IPS-18a (cell line): ENCODE measurements at regions not wholly inside any gene's neighbourhood (a gene's known extent, or its start where the extent isn't known, plus 50 kb on each side); places are given as distances from the start of the nearest gene placed in this dataset.

Experiments
- H3K27ac ChIP-seq: one replicate; pipeline ENCODE4 v1.5.1; 2013; ENCODE audit warnings: low read length
- H3K27me3 ChIP-seq: one replicate; pipeline ENCODE4 v1.6.1; 2013; ENCODE audit warnings: mild to moderate bottlenecking, low read length; ENCODE audit not compliant: control insufficient read depth, insufficient read depth
- H3K36me3 ChIP-seq: one replicate; pipeline ENCODE4 v1.6.1; 2013; ENCODE audit warnings: low read depth, low read length; ENCODE audit not compliant: control insufficient read depth
- H3K4me1 ChIP-seq: one replicate; pipeline ENCODE4 v1.6.1; 2013; ENCODE audit warnings: low read depth, low read length; ENCODE audit not compliant: control insufficient read depth
- H3K4me3 ChIP-seq: one replicate; pipeline ENCODE4 v1.5.1; 2013; ENCODE audit warnings: low read length
- H3K9ac ChIP-seq: one replicate; pipeline ENCODE4 v1.6.1; 2013; ENCODE audit warnings: mild to moderate bottlenecking, low read length, moderate library complexity
- H3K9me3 ChIP-seq: one replicate; pipeline ENCODE4 v1.6.1; 2013; ENCODE audit warnings: low read depth, low read length; ENCODE audit not compliant: control insufficient read depth

DNA sequence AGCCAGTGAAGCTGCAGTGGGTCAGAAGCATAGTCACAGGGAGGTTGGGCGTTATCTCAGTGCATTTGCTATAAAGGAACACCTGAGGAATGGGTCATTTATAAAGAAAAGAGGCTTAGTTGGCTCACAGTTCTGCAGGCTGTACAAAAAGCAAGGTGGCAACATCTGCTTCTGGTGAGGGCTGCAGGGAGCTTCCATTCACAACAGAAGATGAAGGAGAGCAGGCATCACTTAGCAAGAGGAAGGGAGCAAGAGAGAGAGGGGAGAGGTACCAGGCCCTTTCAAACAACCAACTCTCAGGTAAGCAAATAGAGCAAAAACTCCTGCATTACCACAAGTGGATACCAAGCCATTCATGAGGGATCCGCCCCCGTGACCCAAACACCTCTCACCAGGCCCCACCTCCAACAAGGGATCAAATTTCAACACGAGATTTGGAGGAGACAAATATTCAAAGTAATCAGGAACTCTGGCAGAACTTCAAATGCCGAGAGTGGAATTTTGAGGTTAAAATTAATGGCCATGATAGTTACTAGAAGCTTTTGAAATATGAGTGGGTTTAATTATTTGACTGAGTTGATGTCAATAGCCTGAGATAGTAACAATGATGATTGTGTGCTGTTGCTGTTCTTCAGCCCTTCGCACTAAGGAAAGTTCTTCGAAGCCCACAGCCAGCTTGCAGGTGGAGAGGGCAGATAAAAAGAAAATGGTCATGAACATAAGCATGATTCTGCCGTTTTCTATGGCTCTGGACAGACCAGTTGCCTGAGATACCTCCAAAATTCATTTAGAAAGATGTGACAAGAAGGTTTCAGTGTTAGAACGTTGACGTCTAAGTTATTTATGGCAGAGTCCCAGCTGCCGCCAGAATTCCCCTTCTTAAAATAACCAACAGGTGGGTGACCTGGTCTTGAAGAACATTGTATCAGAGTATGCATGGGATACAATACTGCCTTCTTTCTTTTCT, 55.3 kb upstream of the ADTRP start:
- no peaks in the 10 kb centered on the region for H3K27me3 ChIP-seq
- peaks cover 9% of the 10 kb centered on the region for H3K4me1 ChIP-seq
- H3K9me3 ChIP-seq: no peaks in the 10 kb centered on the region
- H3K36me3 ChIP-seq: no peaks in the 10 kb centered on the region
- no peak overlapping the region for H3K4me3 ChIP-seq
- no peak overlapping the region for H3K9ac ChIP-seq
- no peak overlapping the region for H3K27ac ChIP-seq

DNA sequence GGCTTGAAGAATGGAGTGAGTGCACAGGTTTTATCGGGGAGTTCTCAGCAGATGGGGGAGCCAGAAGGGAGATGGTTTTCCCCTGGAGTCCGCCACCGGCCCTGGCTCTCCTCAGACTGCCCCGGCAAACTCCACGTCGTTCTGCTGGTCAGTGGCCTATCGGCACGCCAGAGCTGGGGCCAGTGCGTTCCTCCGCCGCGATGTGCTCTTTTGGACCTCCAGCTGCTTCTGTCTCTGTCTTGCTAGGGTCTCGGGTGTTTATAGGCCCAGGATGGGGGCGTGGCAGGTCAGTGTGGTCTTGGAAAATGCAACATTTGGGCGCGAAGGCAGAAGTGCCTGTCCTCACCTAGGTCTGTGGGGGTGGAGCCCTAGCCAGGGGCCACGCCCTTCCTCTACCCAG, 53.0 kb upstream of the ADTRP start:
- H3K9me3 ChIP-seq: no peaks in the 10 kb centered on the region
- peaks cover 9% of the 10 kb centered on the region for H3K4me1 ChIP-seq
- no peak overlapping the region for H3K9ac ChIP-seq
- no peaks in the 10 kb centered on the region for H3K27me3 ChIP-seq
- H3K4me3 ChIP-seq: no peak overlapping the region
- H3K36me3 ChIP-seq: no peaks in the 10 kb centered on the region
- no peak overlapping the region for H3K27ac ChIP-seq

DNA sequence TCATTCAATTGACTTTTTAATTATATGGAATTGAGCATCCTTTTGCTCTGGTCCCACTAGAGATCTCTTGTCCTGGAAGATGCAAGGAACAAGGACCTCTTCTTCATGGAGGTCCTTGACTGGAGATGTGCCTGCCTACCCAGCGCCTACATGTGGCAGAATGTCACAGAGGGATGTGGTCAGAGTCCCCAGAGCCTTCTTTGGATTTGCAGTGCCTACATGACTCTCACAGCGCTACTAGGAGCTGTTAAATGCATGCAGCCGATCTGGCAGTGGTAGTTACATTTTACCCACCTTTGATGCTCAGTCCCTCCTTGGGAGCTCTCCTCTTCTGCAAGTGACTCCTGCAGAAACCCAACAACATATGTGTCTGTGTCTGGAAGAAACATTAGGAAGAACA, 51.9 kb upstream of the ADTRP start:
- Histone ChIP-seq H3K27me3 (no peaks in the 10 kb centered on the region), H3K9ac (no peak overlapping the region), H3K4me1 (peaks cover 9% of the 10 kb centered on the region)

DNA sequence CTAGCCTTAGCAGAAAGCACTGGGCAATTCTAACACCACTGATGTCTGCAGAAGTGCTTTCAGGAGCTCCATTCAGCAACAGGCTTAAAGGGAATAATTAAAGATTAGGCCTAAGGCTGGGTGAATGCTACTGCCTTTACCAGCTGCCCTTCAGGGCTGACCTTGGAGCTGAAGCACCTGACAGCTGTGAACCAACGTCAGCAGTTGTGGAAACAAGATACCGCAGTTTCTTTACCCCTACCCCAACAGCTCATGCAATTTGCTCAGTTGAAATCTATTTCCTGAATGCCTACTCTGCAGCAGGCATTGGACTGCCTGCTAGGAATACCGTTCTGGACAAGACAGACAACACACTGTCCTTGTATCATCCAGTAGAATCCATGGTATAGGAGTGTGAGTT, 51.5 kb upstream of the ADTRP start:
- no peaks in the 10 kb centered on the region for H3K27me3 ChIP-seq
- no peak overlapping the region for H3K9ac ChIP-seq
- no peaks in the 10 kb centered on the region for H3K36me3 ChIP-seq
- H3K9me3 ChIP-seq: no peaks in the 10 kb centered on the region
- no peak overlapping the region for H3K4me3 ChIP-seq
- no peak overlapping the region for H3K27ac ChIP-seq
- H3K4me1 ChIP-seq: peaks cover 9% of the 10 kb centered on the region

More for the DNA sequence above, 51.9 kb upstream of the ADTRP start:
- Histone ChIP-seq H3K27ac (no peak overlapping the region), H3K4me3 (no peak overlapping the region), H3K36me3 (no peaks in the 10 kb centered on the region), H3K9me3 (no peaks in the 10 kb centered on the region)

DNA sequence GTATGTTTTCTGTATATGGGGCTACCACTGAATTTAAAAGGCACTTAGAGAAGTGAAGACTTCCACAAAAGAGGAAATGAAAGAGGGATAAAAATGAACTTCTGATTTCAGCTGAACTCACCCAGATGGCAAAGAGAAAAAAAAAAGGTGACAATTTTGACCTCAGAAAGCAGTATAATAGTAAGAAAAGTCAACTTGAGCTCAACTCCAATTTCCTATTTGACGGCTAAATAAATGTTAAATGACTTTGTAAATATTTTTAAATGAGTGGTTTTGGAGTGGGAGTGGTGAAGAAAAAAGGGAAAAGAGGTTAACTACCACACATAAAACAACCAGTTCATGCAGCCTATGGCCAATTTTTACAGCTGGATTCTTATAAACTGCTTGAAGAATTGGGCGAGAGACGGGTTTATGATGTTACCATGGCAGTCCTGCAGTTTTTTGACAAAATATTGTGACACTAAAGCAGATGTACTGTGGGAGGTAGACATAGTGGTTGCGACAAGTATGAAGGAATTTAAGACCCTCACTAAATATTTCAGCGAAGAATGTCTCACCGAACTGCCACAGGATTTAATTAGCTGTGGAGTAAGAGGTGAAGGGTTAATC, 49.8 kb upstream of the ADTRP start:
- no peak overlapping the region for H3K9ac ChIP-seq
- H3K27me3 ChIP-seq: no peaks in the 10 kb centered on the region
- no peak overlapping the region for H3K27ac ChIP-seq
- no peak overlapping the region for H3K4me3 ChIP-seq
- no peaks in the 10 kb centered on the region for H3K9me3 ChIP-seq
- no peaks in the 10 kb centered on the region for H3K4me1 ChIP-seq
- no peaks in the 10 kb centered on the region for H3K36me3 ChIP-seq
